ENCODE measurements at regions not wholly inside any gene's neighbourhood (a gene's known extent, or its start where the extent isn't known, plus 50 kb on each side); places are given as distances from the start of the nearest gene placed in this dataset.

DNA sequence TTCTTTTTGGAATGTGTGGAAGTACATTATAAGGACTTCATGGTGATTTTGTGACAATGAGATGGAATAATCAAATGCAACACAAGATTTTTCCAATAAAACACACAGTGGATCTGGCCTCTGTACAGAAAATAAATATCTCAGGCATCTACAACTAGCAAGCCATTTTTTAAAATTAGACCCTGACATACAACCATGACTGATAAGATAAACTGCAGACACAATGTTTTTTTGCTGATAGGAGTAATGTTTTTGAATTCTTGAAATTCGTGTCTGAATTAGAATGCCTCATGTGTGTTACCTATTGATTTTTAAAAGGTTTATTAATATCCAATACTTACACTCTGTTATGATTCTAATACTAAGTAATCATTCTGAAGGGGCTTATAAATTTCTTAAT, 328.1 kb downstream of the HGF start:
- TF ChIP-seq, protein P1, sequence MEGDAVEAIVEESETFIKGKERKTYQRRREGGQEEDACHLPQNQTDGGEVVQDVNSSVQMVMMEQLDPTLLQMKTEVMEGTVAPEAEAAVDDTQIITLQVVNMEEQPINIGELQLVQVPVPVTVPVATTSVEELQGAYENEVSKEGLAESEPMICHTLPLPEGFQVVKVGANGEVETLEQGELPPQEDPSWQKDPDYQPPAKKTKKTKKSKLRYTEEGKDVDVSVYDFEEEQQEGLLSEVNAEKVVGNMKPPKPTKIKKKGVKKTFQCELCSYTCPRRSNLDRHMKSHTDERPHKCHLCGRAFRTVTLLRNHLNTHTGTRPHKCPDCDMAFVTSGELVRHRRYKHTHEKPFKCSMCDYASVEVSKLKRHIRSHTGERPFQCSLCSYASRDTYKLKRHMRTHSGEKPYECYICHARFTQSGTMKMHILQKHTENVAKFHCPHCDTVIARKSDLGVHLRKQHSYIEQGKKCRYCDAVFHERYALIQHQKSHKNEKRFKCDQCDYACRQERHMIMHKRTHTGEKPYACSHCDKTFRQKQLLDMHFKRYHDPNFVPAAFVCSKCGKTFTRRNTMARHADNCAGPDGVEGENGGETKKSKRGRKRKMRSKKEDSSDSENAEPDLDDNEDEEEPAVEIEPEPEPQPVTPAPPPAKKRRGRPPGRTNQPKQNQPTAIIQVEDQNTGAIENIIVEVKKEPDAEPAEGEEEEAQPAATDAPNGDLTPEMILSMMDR (IDR thresholded peaks at IDR 0.05) = no peak
- TF ChIP-seq NFE2L1 (CRISPR knock-in tag; IDR thresholded peaks at IDR 0.05) = no peak
- TF ChIP-seq SMAD4 (CRISPR knock-in tag; IDR thresholded peaks at IDR 0.05) = no peak
- no peak for TF ChIP-seq SP1 (CRISPR knock-in tag; conservative IDR thresholded peaks at IDR 0.05)
- TF ChIP-seq ZNF232 (CRISPR knock-in tag; IDR thresholded peaks at IDR 0.05) = no peak
- TF ChIP-seq, protein P2, sequence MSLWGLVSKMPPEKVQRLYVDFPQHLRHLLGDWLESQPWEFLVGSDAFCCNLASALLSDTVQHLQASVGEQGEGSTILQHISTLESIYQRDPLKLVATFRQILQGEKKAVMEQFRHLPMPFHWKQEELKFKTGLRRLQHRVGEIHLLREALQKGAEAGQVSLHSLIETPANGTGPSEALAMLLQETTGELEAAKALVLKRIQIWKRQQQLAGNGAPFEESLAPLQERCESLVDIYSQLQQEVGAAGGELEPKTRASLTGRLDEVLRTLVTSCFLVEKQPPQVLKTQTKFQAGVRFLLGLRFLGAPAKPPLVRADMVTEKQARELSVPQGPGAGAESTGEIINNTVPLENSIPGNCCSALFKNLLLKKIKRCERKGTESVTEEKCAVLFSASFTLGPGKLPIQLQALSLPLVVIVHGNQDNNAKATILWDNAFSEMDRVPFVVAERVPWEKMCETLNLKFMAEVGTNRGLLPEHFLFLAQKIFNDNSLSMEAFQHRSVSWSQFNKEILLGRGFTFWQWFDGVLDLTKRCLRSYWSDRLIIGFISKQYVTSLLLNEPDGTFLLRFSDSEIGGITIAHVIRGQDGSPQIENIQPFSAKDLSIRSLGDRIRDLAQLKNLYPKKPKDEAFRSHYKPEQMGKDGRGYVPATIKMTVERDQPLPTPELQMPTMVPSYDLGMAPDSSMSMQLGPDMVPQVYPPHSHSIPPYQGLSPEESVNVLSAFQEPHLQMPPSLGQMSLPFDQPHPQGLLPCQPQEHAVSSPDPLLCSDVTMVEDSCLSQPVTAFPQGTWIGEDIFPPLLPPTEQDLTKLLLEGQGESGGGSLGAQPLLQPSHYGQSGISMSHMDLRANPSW (CRISPR knock-in tag; conservative IDR thresholded peaks at IDR 0.05; ENCODE audit: low read depth) = no peak
- no peak for TF ChIP-seq ETV6 (CRISPR knock-in tag; IDR thresholded peaks at IDR 0.05)
- TF ChIP-seq, protein P3, sequence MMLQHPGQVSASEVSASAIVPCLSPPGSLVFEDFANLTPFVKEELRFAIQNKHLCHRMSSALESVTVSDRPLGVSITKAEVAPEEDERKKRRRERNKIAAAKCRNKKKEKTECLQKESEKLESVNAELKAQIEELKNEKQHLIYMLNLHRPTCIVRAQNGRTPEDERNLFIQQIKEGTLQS (CRISPR knock-in tag; conservative IDR thresholded peaks at IDR 0.05) = no peak
- TF ChIP-seq, protein P4, sequence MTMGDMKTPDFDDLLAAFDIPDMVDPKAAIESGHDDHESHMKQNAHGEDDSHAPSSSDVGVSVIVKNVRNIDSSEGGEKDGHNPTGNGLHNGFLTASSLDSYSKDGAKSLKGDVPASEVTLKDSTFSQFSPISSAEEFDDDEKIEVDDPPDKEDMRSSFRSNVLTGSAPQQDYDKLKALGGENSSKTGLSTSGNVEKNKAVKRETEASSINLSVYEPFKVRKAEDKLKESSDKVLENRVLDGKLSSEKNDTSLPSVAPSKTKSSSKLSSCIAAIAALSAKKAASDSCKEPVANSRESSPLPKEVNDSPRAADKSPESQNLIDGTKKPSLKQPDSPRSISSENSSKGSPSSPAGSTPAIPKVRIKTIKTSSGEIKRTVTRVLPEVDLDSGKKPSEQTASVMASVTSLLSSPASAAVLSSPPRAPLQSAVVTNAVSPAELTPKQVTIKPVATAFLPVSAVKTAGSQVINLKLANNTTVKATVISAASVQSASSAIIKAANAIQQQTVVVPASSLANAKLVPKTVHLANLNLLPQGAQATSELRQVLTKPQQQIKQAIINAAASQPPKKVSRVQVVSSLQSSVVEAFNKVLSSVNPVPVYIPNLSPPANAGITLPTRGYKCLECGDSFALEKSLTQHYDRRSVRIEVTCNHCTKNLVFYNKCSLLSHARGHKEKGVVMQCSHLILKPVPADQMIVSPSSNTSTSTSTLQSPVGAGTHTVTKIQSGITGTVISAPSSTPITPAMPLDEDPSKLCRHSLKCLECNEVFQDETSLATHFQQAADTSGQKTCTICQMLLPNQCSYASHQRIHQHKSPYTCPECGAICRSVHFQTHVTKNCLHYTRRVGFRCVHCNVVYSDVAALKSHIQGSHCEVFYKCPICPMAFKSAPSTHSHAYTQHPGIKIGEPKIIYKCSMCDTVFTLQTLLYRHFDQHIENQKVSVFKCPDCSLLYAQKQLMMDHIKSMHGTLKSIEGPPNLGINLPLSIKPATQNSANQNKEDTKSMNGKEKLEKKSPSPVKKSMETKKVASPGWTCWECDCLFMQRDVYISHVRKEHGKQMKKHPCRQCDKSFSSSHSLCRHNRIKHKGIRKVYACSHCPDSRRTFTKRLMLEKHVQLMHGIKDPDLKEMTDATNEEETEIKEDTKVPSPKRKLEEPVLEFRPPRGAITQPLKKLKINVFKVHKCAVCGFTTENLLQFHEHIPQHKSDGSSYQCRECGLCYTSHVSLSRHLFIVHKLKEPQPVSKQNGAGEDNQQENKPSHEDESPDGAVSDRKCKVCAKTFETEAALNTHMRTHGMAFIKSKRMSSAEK (CRISPR knock-in tag; IDR thresholded peaks at IDR 0.05; ENCODE audit: borderline replicate concordance) = no peak
- no peak for TF ChIP-seq GABPB1 (CRISPR knock-in tag; IDR thresholded peaks at IDR 0.05)
- TF ChIP-seq, protein P5, sequence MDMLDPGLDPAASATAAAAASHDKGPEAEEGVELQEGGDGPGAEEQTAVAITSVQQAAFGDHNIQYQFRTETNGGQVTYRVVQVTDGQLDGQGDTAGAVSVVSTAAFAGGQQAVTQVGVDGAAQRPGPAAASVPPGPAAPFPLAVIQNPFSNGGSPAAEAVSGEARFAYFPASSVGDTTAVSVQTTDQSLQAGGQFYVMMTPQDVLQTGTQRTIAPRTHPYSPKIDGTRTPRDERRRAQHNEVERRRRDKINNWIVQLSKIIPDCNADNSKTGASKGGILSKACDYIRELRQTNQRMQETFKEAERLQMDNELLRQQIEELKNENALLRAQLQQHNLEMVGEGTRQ (CRISPR knock-in tag; IDR thresholded peaks at IDR 0.05) = no peak
